NB4 (cell line): ENCODE measurements at regions not wholly inside any gene's neighbourhood (a gene's known extent, or its start where the extent isn't known, plus 50 kb on each side); places are given as distances from the start of the nearest gene placed in this dataset.

Experiments used
- CTCF ChIP-seq: IDR thresholded peaks from one replicate; pipeline ENCODE4 v1.5.1; 2012; ENCODE audit warnings: low read depth, low read length
- MAX ChIP-seq: IDR thresholded peaks from 2 replicates; pipeline ENCODE4 v1.6.1; 2011; ENCODE audit warnings: low read depth, low read length
- MYC ChIP-seq: IDR thresholded peaks from 2 replicates; pipeline ENCODE4 v1.6.1; 2011; ENCODE audit warnings: low read depth, low read length
- POLR2A ChIP-seq: IDR thresholded peaks from 2 replicates; pipeline ENCODE4 v1.6.1; 2011; ENCODE audit warnings: mild to moderate bottlenecking; ENCODE audit not compliant: insufficient read length; ENCODE audit errors: extremely low read depth

DNA sequence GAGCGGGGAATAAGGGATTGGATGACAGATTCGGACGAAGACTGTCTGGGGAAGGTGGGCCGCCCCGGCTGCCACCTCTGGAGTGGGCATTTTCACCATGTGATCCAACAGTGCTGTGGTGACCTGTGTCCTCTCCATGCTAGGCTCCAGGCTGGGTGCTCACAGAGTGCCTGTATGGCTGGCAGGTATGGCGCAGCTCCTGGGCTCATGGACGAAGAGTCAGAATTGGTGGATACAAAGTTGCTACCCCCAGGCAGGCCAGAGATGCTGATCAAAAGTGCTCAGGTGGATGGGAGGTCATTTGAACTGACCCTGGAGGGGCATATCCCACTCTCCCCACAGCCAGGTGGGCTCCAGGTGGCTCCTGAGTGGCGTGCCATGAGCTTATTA lies 111.3 kb upstream of the UQCRFS1 start:
- TF ChIP-seq POLR2A (no peak), CTCF (no peak), MAX (no peak), MYC (no peak)
